H9 (cell line): ENCODE measurements at regions not wholly inside any gene's neighbourhood (a gene's known extent, or its start where the extent isn't known, plus 50 kb on each side); places are given as distances from the start of the nearest gene placed in this dataset.

Experiments
- DNase-seq: peaks from one replicate; pipeline ENCODE4 v3.0.0-alpha.2; 2017
- H2AFZ ChIP-seq: one replicate; pipeline ENCODE4 v1.6.1; 2013; ENCODE audit warnings: mild to moderate bottlenecking, low read length, control low read depth, moderate library complexity
- H2AK5ac ChIP-seq: 2 replicates; pipeline ENCODE4 v1.6.1; 2013; ENCODE audit warnings: low read length, control low read depth, mixed read lengths; ENCODE audit not compliant: insufficient read length
- H2BK120ac ChIP-seq: one replicate; pipeline ENCODE4 v1.6.1; 2013; ENCODE audit warnings: low read depth, mild to moderate bottlenecking, low read length, control low read depth, inconsistent platforms; ENCODE audit not compliant: poor library complexity, severe bottlenecking
- H2BK12ac ChIP-seq: 2 replicates; pipeline ENCODE4 v1.6.1; 2013; ENCODE audit warnings: low read length, control low read depth, mixed read lengths, low read depth; ENCODE audit not compliant: insufficient read length
- H2BK15ac ChIP-seq: 2 replicates; pipeline ENCODE4 v1.6.1; 2013; ENCODE audit warnings: low read depth, low read length, control low read depth
- H2BK20ac ChIP-seq: one replicate; pipeline ENCODE4 v1.6.1; 2013; ENCODE audit warnings: low read depth, mild to moderate bottlenecking, low read length, control low read depth, inconsistent platforms; ENCODE audit not compliant: poor library complexity, severe bottlenecking
- H2BK5ac ChIP-seq: 2 replicates; pipeline ENCODE4 v1.6.1; 2013; ENCODE audit warnings: low read length, control low read depth, mixed read lengths; ENCODE audit not compliant: insufficient read length
- H3K14ac ChIP-seq: 2 replicates; pipeline ENCODE4 v1.6.1; 2013; ENCODE audit warnings: low read length, control low read depth; ENCODE audit not compliant: insufficient read depth
- H3K18ac ChIP-seq: 2 replicates; pipeline ENCODE4 v1.6.1; 2013; ENCODE audit warnings: low read depth, mild to moderate bottlenecking, mixed read lengths, low read length, control low read depth; ENCODE audit not compliant: insufficient read length
- H3K23ac ChIP-seq: 2 replicates; pipeline ENCODE4 v1.6.1; 2013; ENCODE audit warnings: low read length, control low read depth, mixed read lengths, low read depth; ENCODE audit not compliant: insufficient read length
- H3K23me2 ChIP-seq: 2 replicates; pipeline ENCODE4 v1.6.1; 2013; ENCODE audit warnings: low read depth, mild to moderate bottlenecking, mixed read lengths, low read length, control low read depth; ENCODE audit not compliant: insufficient read length, poor library complexity, severe bottlenecking
- H3K27ac ChIP-seq: 2 replicates; pipeline ENCODE4 v1.5.1; 2013; ENCODE audit warnings: low read length, control low read depth, mixed read lengths, low read depth; ENCODE audit not compliant: insufficient read length
- H3K27me3 ChIP-seq: 2 replicates; pipeline ENCODE4 v1.6.1; 2013; ENCODE audit warnings: low read length, control low read depth, inconsistent platforms; ENCODE audit not compliant: insufficient read depth
- H3K4ac ChIP-seq: 2 replicates; pipeline ENCODE4 v1.6.1; 2013; ENCODE audit warnings: low read depth, mild to moderate bottlenecking, control low read depth, inconsistent platforms, low read length, moderate library complexity
- H3K4me1 ChIP-seq: 2 replicates; pipeline ENCODE4 v1.6.1; 2013; ENCODE audit warnings: low read length, control low read depth, inconsistent platforms; ENCODE audit not compliant: insufficient read depth
- H3K4me2 ChIP-seq: 2 replicates; pipeline ENCODE4 v1.6.1; 2013; ENCODE audit warnings: low read length, control low read depth, mixed read lengths; ENCODE audit not compliant: insufficient read length, insufficient read depth
- H3K56ac ChIP-seq: 2 replicates; pipeline ENCODE4 v1.6.1; 2013; ENCODE audit warnings: low read depth, mild to moderate bottlenecking, mixed read lengths, low read length, control low read depth; ENCODE audit not compliant: insufficient read length
- H3K79me1 ChIP-seq: 2 replicates; pipeline ENCODE4 v1.6.1; 2013; ENCODE audit warnings: low read depth, mild to moderate bottlenecking, moderate library complexity, low read length, control low read depth, inconsistent platforms; ENCODE audit not compliant: insufficient read depth, poor library complexity, severe bottlenecking
- H3K79me2 ChIP-seq: 2 replicates; pipeline ENCODE4 v1.6.1; 2013; ENCODE audit warnings: low read length, control low read depth, inconsistent platforms; ENCODE audit not compliant: insufficient read depth
- H3K9ac ChIP-seq: 2 replicates; pipeline ENCODE4 v1.6.1; 2013; ENCODE audit warnings: low read length, control low read depth, mixed read lengths; ENCODE audit not compliant: insufficient read length; ENCODE audit errors: extremely low read depth
- H3K9me3 ChIP-seq: one replicate; pipeline ENCODE4 v1.6.1; 2013; ENCODE audit warnings: low read depth, low read length, inconsistent platforms; ENCODE audit not compliant: control insufficient read depth
- H3T11ph ChIP-seq: one replicate; pipeline ENCODE4 v1.6.1; 2013; ENCODE audit warnings: mild to moderate bottlenecking, low read length, control low read depth, inconsistent platforms
- H4K20me1 ChIP-seq: one replicate; pipeline ENCODE4 v1.6.1; 2013; ENCODE audit not compliant: control insufficient read depth, insufficient read length, insufficient read depth
- H4K5ac ChIP-seq: 2 replicates; pipeline ENCODE4 v1.6.1; 2013; ENCODE audit warnings: low read depth, mild to moderate bottlenecking, mixed read lengths, low read length, control low read depth; ENCODE audit not compliant: insufficient read length
- H4K8ac ChIP-seq: replicated peaks from 2 replicates; pipeline ENCODE4 v1.6.1; 2013; ENCODE audit warnings: low read length, control low read depth, mixed read lengths, low read depth; ENCODE audit not compliant: insufficient read length
- H4K91ac ChIP-seq: 2 replicates; pipeline ENCODE4 v1.6.1; 2013; ENCODE audit warnings: low read depth, mild to moderate bottlenecking, moderate library complexity, mixed read lengths, low read length, control low read depth; ENCODE audit not compliant: insufficient read length
- H3K27ac Mint-ChIP-seq, 3 experiments: 2 replicates in 2 of 3; 3 replicates in 1 of 3; pipeline ENCODE4 v1.8.0; 2020 to 2021; ENCODE audit warnings: mixed read lengths in 3 of 3, mild to moderate bottlenecking in 1 of 3, moderate library complexity in 1 of 3
- H3K27me3 Mint-ChIP-seq: 2 replicates; pipeline ENCODE4 v1.8.0; 2021; ENCODE audit warnings: low read depth, mild to moderate bottlenecking, moderate library complexity, mixed read lengths
- H3K36me3 Mint-ChIP-seq, 3 experiments: 2 replicates in 2 of 3; 3 replicates in 1 of 3; pipeline ENCODE4 v1.8.0; 2020 to 2021; ENCODE audit warnings: low read depth in 3 of 3, mixed read lengths in 3 of 3; ENCODE audit not compliant: insufficient read depth in 1 of 3
- H3K4me1 Mint-ChIP-seq, 2 experiments: 2 replicates each; pipeline ENCODE4 v1.8.0; 2020; ENCODE audit warnings: mixed read lengths in 2 of 2
- H3K4me3 Mint-ChIP-seq, 2 experiments: 2 replicates in 1 of 2; 3 replicates in 1 of 2; pipeline ENCODE4 v1.8.0; 2020 to 2021; ENCODE audit warnings: mild to moderate bottlenecking in 2 of 2, mixed read lengths in 2 of 2, moderate library complexity in 1 of 2
- H3K9me3 Mint-ChIP-seq, 2 experiments: 2 replicates in 1 of 2; 3 replicates in 1 of 2; pipeline ENCODE4 v1.8.0; 2020; ENCODE audit warnings: mild to moderate bottlenecking in 2 of 2, mixed read lengths in 2 of 2, moderate library complexity in 1 of 2
- WGBS: extraction: QIAGEN DNeasy Blood & Tissue Kit; methylation state at CpG from one replicate; pipeline ENCODE4 v1.1.7; 2013; ENCODE audit warnings: missing lambda C conversion rate, low lambda C conversion rate, mixed read lengths; ENCODE audit not compliant: insufficient read length; ENCODE audit errors: extremely low coverage; 5-methylcytosine and 5-hydroxymethylcytosine counted together
- TF ChIP-seq, protein P1 (sequence below): fragments of 200-600 bp; sonication (generic); conservative IDR thresholded peaks from 3 replicates; pipeline ENCODE4 v1.8.0; 2021; ENCODE audit warnings: antibody characterized with exemption, mild to moderate bottlenecking

DNA sequence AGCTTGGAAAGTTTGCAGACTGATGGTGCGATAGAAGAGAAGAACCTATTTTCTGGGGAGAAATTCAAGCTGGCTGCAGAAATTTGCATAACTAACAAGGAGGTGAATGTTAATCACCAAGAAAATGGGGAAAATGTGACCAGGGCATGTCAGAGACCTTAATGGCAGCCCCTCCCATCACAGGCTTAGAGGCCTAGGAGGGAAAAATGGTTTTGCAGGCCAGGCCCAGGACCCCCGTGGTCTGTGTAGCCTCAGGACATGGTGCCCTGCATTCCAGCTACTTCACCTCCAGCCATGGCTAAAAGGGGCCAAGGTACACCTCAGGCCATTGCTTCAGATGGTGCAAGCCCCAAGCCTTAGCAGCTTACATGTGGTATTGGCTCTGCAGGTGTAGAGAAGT is 207.1 kb upstream of the CXorf66 start:
- Histone ChIP-seq H4K8ac (no peak overlapping the region), H3K79me2 (no peaks in the 10 kb centered on the region), H3K9ac (no peak overlapping the region), H3K79me1 (no peaks in the 10 kb centered on the region), H2BK15ac (no peak overlapping the region), H4K91ac (no peak overlapping the region), H3K27ac (no peak overlapping the region), H3K23me2 (no peaks in the 10 kb centered on the region), H2AK5ac (no peak overlapping the region), H2BK12ac (no peak overlapping the region), H3K9me3 (peaks cover 22% of the 10 kb centered on the region), H3K18ac (no peak overlapping the region), H4K20me1 (no peaks in the 10 kb centered on the region), H2BK120ac (no peak overlapping the region), H4K5ac (no peak overlapping the region), H2BK20ac (no peak overlapping the region), H3T11ph (no peak overlapping the region), H2AFZ (no peak overlapping the region), H3K56ac (no peak overlapping the region), H3K27me3 (no peaks in the 10 kb centered on the region), H2BK5ac (no peak overlapping the region), H3K4me2 (no peak overlapping the region), H3K14ac (no peak overlapping the region), H3K4ac (no peak overlapping the region), H3K23ac (no peak overlapping the region), H3K4me1 (no peaks in the 10 kb centered on the region)
- peaks cover 12 to 21% (median 14%) of the 10 kb centered on the region in 3 experiments for H3K36me3 Mint-ChIP-seq
- no peak for DNase-seq
- no peak overlapping the region for H3K27ac Mint-ChIP-seq
- no peaks in the 10 kb centered on the region; the same call in 1 of the 2 replicates for H3K27me3 Mint-ChIP-seq
- peaks cover 15 to 16% of the 10 kb centered on the region in 2 experiments for H3K4me1 Mint-ChIP-seq
- no CpG with 5 or more reads among the region's 2 CpGs for WGBS
- no peak overlapping the region for H3K4me3 Mint-ChIP-seq
- H3K9me3 Mint-ChIP-seq = peaks cover 23 to 29% of the 10 kb centered on the region in 2 experiments
- TF ChIP-seq, protein P1, sequence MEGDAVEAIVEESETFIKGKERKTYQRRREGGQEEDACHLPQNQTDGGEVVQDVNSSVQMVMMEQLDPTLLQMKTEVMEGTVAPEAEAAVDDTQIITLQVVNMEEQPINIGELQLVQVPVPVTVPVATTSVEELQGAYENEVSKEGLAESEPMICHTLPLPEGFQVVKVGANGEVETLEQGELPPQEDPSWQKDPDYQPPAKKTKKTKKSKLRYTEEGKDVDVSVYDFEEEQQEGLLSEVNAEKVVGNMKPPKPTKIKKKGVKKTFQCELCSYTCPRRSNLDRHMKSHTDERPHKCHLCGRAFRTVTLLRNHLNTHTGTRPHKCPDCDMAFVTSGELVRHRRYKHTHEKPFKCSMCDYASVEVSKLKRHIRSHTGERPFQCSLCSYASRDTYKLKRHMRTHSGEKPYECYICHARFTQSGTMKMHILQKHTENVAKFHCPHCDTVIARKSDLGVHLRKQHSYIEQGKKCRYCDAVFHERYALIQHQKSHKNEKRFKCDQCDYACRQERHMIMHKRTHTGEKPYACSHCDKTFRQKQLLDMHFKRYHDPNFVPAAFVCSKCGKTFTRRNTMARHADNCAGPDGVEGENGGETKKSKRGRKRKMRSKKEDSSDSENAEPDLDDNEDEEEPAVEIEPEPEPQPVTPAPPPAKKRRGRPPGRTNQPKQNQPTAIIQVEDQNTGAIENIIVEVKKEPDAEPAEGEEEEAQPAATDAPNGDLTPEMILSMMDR = no peak
